Keratinocyte (primary cell): ENCODE measurements at regions not wholly inside any gene's neighbourhood (a gene's known extent, or its start where the extent isn't known, plus 50 kb on each side); places are given as distances from the start of the nearest gene placed in this dataset.

Experiments used
- DNase-seq: peaks from one replicate; pipeline ENCODE4 v3.0.0-alpha.2; 2011; ENCODE audit warnings: low read depth, missing footprints, low spot score
- FAIRE-seq: peaks from 2 replicates; lab custom pipeline; 2011; peaks lifted over from hg19 to GRCh38; lab: Jason Lieb, UNC
- H2AFZ ChIP-seq: 2 replicates; pipeline ENCODE4 v1.6.0; 2012; ENCODE audit warnings: low read length, control low read depth, inconsistent platforms; ENCODE audit not compliant: control insufficient read depth
- H3K27ac ChIP-seq: 2 replicates; pipeline ENCODE4 v1.5.1; 2011; ENCODE audit warnings: low read length; ENCODE audit not compliant: control insufficient read depth, insufficient read depth
- H3K27me3 ChIP-seq: 3 replicates; pipeline ENCODE4 v1.6.0; 2011; ENCODE audit warnings: low read length; ENCODE audit not compliant: control insufficient read depth, insufficient read depth; ENCODE audit errors: extremely low read depth
- H3K36me3 ChIP-seq, 2 experiments: 2 replicates in 1 of 2; 3 replicates in 1 of 2; pipeline ENCODE4 v1.5.1; 2011; ENCODE audit warnings: low read length in 2 of 2, mild to moderate bottlenecking in 1 of 2; ENCODE audit not compliant: control insufficient read depth in 2 of 2, insufficient read depth in 2 of 2; ENCODE audit errors: extremely low read depth in 1 of 2
- H3K4me1 ChIP-seq: 3 replicates; pipeline ENCODE4 v1.5.1; 2011; ENCODE audit warnings: low read length; ENCODE audit not compliant: control insufficient read depth, insufficient read depth; ENCODE audit errors: extremely low read depth
- H3K4me2 ChIP-seq: 3 replicates; pipeline ENCODE4 v1.6.0; 2011; ENCODE audit warnings: low read depth, low read length; ENCODE audit not compliant: control insufficient read depth, insufficient read depth; ENCODE audit errors: extremely low read depth
- H3K4me3 ChIP-seq, 3 experiments: fragments of 200-600 bp in 1 of 3; sonication (generic) in 1 of 3; 2 replicates in 2 of 3; 3 replicates in 1 of 3; pipeline ENCODE4 v1.5.1; 2011 to 2016; ENCODE audit warnings: low read length in 3 of 3, mild to moderate bottlenecking in 3 of 3, control low read depth in 2 of 3, inconsistent platforms in 1 of 3, low read depth in 1 of 3, mixed read lengths in 1 of 3, mixed run types in 1 of 3, moderate library complexity in 1 of 3; ENCODE audit not compliant: control insufficient read depth in 2 of 3, insufficient read depth in 2 of 3; ENCODE audit errors: extremely low read depth in 1 of 3
- H3K79me2 ChIP-seq: 2 replicates; pipeline ENCODE4 v1.6.0; 2012; ENCODE audit warnings: low read length; ENCODE audit not compliant: control insufficient read depth, insufficient read depth
- H3K9ac ChIP-seq: 3 replicates; pipeline ENCODE4 v1.6.0; 2011; ENCODE audit warnings: low read length; ENCODE audit not compliant: control insufficient read depth, insufficient read depth; ENCODE audit errors: extremely low read depth
- H3K9me1 ChIP-seq: 3 replicates; pipeline ENCODE4 v1.6.0; 2011; ENCODE audit warnings: low read length; ENCODE audit not compliant: control insufficient read depth, insufficient read depth; ENCODE audit errors: extremely low read depth
- H3K9me3 ChIP-seq: 2 replicates; pipeline ENCODE4 v1.5.1; 2012; ENCODE audit warnings: low read depth, low read length; ENCODE audit not compliant: control insufficient read depth
- H4K20me1 ChIP-seq: 3 replicates; pipeline ENCODE4 v1.6.0; 2011; ENCODE audit warnings: low read length; ENCODE audit not compliant: control insufficient read depth, insufficient read depth; ENCODE audit errors: extremely low read depth
- EZH2 ChIP-seq: IDR thresholded peaks from one replicate; pipeline ENCODE4 v1.6.1; 2012; ENCODE audit warnings: inconsistent platforms, mild to moderate bottlenecking, low read length, moderate library complexity
- dilution Hi-C: fragments of 300-500 bp; cut with MboI; formaldehyde crosslinking; loops from one replicate; pipeline ENCODE4 v1.7.0; 2020; ENCODE audit warnings: low sequenced_read_pairs; ENCODE audit not compliant: extremely low pct_ligation_motif_present
- TF ChIP-seq, protein P1 (sequence below), 3 experiments: IDR thresholded peaks in 1 of 3; conservative IDR thresholded peaks in 1 of 3; optimal IDR thresholded peaks in 1 of 3; 2 replicates in 2 of 3; 3 replicates in 1 of 3; pipeline versions ENCODE3 to v1.5.1; 2011; ENCODE audit warnings: low read length in 3 of 3, mild to moderate bottlenecking in 3 of 3, moderate library complexity in 2 of 3, control low read depth in 1 of 3, inconsistent platforms in 1 of 3; ENCODE audit not compliant: insufficient read depth in 2 of 3; ENCODE audit errors: extremely low read depth in 1 of 3

DNA sequence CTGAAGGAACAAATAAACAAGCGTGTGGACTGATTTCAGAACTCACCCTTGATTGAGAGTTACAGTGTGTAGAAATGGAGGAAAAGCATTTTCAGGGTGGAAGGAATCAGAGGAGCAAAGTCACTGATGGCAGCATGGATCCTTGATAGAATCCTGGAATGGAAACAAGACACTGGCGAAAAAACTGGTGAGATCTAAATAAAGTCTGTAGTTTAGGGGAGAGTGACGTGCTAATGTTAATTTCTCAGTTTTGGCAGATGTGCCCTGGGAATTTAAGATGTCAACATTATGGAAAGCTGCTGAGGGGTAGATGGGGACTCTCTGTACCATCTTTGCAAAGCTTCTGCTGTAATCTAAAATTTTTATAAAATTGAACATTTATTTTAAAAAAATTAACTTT is 378.0 kb downstream of the UQCRFS1 start:
- Histone ChIP-seq H3K27me3 (no peaks in the 10 kb centered on the region), H4K20me1 (no peaks in the 10 kb centered on the region), H3K4me1 (no peaks in the 10 kb centered on the region), H3K4me3 (no peak overlapping the region), H3K9ac (no peak overlapping the region), H3K4me2 (no peak overlapping the region), H2AFZ (no peak overlapping the region), H3K27ac (no peak overlapping the region), H3K36me3 (no peaks in the 10 kb centered on the region), H3K9me3 (peaks cover 9% of the 10 kb centered on the region), H3K79me2 (no peaks in the 10 kb centered on the region), H3K9me1 (no peaks in the 10 kb centered on the region)
- DNase-seq (no peak), FAIRE-seq (no peak)
- TF ChIP-seq EZH2: no peak
- TF ChIP-seq, protein P1, sequence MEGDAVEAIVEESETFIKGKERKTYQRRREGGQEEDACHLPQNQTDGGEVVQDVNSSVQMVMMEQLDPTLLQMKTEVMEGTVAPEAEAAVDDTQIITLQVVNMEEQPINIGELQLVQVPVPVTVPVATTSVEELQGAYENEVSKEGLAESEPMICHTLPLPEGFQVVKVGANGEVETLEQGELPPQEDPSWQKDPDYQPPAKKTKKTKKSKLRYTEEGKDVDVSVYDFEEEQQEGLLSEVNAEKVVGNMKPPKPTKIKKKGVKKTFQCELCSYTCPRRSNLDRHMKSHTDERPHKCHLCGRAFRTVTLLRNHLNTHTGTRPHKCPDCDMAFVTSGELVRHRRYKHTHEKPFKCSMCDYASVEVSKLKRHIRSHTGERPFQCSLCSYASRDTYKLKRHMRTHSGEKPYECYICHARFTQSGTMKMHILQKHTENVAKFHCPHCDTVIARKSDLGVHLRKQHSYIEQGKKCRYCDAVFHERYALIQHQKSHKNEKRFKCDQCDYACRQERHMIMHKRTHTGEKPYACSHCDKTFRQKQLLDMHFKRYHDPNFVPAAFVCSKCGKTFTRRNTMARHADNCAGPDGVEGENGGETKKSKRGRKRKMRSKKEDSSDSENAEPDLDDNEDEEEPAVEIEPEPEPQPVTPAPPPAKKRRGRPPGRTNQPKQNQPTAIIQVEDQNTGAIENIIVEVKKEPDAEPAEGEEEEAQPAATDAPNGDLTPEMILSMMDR (optimal IDR thresholded peaks at IDR 0.05 in 1 of 3, IDR thresholded peaks at IDR 0.05 in 1 of 3, conservative IDR thresholded peaks at IDR 0.05 in 1 of 3; ENCODE audit: extremely low read depth in 1 of 3, insufficient read depth in 2 of 3, low read length in 3 of 3): no peak
- dilution Hi-C loops: no loop called here

DNA sequence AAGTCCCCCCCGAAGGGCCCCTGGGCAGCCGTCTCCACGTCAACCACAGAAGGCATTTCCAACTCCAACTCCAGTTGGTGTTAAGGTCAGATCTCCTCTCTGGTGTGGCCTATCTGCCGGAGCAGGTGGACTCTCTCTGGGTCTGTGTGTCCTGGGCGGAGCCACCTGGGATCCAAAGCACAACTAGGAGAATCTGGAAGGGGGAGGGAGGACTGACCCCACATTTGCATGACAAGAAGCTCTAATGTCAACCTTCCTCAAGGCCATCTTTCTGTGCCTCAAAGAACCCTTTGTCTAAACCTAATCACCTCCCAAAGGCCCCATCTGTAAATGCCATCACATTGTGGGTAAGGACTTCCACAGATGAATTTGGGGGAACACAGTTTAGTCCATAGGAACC is 381.5 kb downstream of the UQCRFS1 start:
- no peaks in the 10 kb centered on the region for H3K27me3 ChIP-seq
- H3K4me2 ChIP-seq: no peak overlapping the region
- no peaks in the 10 kb centered on the region for H3K36me3 ChIP-seq
- dilution Hi-C loops: no loop called here
- H3K4me1 ChIP-seq: no peaks in the 10 kb centered on the region
- H3K27ac ChIP-seq: no peak overlapping the region
- H3K79me2 ChIP-seq: no peaks in the 10 kb centered on the region
- no peaks in the 10 kb centered on the region for H4K20me1 ChIP-seq
- H2AFZ ChIP-seq: no peak overlapping the region
- DNase-seq (no peak), FAIRE-seq (no peak)
- H3K9me3 ChIP-seq: peaks cover 12% of the 10 kb centered on the region
- H3K4me3 ChIP-seq: no peak overlapping the region
- TF ChIP-seq, protein P1 (optimal IDR thresholded peaks at IDR 0.05 in 1 of 3, IDR thresholded peaks at IDR 0.05 in 1 of 3, conservative IDR thresholded peaks at IDR 0.05 in 1 of 3; ENCODE audit: extremely low read depth in 1 of 3, insufficient read depth in 2 of 3, low read length in 3 of 3): no peak
- TF ChIP-seq EZH2: no peak
- H3K9ac ChIP-seq: no peak overlapping the region
- no peaks in the 10 kb centered on the region for H3K9me1 ChIP-seq
